ENCODE measurements at regions not wholly inside any gene's neighbourhood (a gene's known extent, or its start where the extent isn't known, plus 50 kb on each side); places are given as distances from the start of the nearest gene placed in this dataset.
"Not testable (repeated sequence)": the region's sequence is repeated elsewhere in the genome, so short reads cannot be mapped to it uniquely, and the experiment has no call there.

DNA sequence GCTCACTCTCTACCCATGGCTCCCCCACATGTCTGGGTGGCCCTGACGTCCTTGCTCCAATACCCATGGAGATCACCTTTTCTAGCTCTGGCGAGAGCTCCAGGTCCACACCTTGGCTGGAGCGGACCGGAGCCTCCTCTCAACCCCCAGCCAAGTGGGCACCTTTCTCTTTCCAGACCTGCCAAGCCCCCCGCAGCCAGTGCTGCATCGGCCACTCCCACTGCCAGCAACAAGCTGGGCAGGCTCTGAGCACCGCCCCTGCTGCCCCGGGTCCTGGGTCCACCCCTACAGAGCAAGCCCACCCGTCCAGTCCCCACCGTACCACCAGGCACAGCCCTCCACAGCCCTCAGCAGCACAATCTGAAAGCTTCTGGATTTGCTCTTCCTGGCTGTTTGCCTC, 98.2 kb upstream of the C14orf180 start:
- no peak for DNase-seq (ENCODE audit: low read depth)

- not testable (repeated sequence) for DNase-seq (ENCODE audit: low read depth)
Observed at GRCh38 chr14:104482017-104482416, 97.5 kb upstream of the C14orf180 start.

GRCh38 chr14:104486222-104486923, 93.2 kb upstream of the C14orf180 start:
- DNase-seq (ENCODE audit: low read depth): no peak

- DNase-seq (ENCODE audit: low read depth): no peak
Observed at GRCh38 chr14:104494483-104494882, 85.1 kb upstream of the C14orf180 start.

DNA sequence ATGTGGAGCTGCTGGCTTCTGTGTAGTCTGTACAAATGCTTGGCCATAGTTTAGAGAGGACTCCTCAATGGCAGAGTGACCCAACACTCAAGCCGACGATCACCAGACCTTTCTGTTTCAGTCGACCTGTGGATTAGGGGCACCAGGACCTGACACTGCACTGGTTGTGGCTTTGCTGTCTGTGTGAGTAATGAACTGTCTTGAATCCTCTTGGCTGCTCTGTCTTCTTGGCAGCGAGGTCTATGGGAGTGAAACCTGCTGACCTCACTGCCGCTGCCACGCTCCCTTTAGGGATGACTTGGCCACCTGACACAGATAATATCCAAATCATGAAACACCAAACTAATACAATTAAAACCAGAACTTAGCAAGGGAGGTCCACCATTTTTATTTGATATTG, 83.5 kb upstream of the C14orf180 start:
- no peak for DNase-seq (ENCODE audit: low read depth)

- no peak for DNase-seq (ENCODE audit: low read depth)
Observed at GRCh38 chr14:104499784-104500760, 79.5 kb upstream of the C14orf180 start.

DNA sequence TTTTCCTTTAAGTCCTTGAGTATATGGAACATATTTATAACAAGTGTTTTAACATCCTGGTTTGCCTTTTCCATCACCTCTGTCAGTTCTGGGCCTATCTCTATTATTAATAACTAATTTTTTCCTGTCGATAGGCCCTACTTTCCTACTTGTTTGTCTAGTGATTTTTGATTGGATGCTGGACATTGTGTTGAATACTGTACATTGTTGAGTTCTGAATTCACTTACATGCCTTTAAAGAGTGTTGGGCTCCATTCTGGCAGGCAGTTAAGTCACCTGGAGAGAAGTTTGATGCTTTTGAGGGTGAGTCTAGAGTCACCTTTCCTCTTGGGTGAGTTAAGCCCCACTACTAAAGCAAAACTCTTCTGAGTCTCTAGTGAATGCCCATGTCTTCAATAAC, 77.5 kb upstream of the C14orf180 start:
- no peak for DNase-seq (ENCODE audit: low read depth)

- no peak for DNase-seq (ENCODE audit: low read depth)
Observed at GRCh38 chr14:104503691-104504090, 75.9 kb upstream of the C14orf180 start.

- no peak for DNase-seq (ENCODE audit: low read depth)
Observed at GRCh38 chr14:104504172-104504735, 75.3 kb upstream of the C14orf180 start.

DNA sequence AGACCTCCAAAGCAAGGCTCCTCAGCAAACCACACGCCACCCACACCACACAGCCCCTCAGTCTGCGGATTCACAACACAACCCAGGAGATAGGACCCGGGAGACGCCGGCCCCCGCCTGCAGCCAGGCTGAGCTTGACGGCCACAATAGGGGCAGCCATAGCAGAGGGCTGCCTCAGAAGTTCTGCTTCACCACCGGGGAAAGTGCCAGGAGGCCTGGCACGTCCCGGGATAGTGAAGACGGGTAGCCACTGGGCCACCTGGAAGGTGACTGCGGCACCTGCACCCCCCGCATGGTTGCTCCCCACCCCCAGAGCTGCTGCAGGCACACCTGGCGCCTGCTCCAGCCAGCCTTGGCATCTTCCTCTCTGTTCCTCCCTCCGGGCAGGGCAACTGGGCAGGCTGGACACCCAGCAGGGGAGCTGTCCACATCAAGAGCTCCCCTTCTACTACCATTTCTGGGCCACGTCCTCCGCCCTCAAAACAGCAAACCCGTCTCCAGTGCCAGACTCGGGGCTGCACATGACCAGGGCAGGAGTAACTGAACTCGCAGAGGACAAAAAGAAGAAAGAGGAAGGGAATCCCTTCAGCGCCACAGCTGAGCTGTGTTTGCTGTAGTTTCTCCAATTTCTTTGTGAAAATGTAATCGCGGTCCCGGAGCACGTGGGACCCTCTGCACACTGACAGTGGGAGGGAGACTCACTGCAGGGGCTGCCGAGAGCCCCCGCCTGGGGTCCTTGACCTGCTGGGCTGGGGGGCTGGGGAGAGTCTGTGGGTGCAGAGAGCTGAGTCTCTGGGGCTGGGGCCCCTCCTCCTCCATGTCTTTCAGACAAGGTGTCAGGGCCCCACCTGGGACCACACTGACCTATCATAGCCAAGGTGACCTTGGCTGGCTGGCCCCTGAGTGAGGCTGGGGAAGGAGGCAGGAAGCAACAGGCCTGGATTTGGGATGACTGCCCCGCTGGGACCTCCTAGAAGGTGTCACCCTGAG, 74.2 kb upstream of the C14orf180 start:
- no peak for DNase-seq (ENCODE audit: low read depth)

- DNase-seq (ENCODE audit: low read depth): no peak
Observed at GRCh38 chr14:104506461-104507253, 72.9 kb upstream of the C14orf180 start.

GRCh38 chr14:104507443-104507842, 72.1 kb upstream of the C14orf180 start:
- no peak for DNase-seq (ENCODE audit: low read depth)

DNA sequence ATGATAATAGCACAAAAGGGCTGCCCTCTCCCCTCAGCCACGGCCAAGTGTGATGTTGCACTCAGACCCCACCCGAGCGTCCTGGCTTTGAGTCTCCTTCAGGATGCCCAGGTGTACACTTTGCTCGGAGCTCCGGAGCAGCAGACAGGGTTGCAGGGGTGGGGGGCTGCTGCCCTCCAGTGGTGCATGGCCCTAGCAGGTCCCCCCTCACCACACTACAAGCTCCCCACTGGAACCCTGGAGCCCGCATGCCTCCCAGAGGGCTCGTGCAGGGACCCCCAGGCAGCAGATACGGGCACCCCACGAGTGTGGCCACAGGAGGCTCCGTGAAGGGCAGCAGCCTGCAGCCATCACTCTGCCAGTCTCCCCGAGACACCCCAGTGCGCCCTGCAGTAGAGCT, 69.9 kb upstream of the C14orf180 start:
- DNase-seq (ENCODE audit: low read depth): no peak

DNA sequence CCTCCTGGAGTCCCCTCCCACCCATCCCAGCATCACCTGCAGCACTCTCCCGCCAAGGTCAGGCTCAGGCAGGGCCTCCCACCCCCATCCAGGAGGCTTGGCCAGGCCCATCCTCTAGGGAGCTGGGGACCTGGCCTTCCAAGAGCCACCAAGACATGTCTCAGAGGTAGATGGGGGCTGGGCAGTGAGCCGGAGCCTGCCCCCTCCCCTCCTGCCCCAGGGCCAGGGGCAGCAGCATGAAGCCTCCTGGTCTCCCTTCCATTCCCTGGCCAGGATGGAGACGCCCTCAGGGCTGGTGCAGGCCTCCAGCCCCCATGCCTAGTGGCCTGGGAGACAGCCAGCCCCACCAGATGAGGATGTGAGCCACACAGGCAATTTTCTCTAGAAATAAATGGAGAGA, 69.3 kb upstream of the C14orf180 start:
- no peak for DNase-seq (ENCODE audit: low read depth)

GRCh38 chr14:104510794-104511611, 68.6 kb upstream of the C14orf180 start:
- DNase-seq (ENCODE audit: low read depth): no peak

GRCh38 chr14:104512061-104512460, 67.5 kb upstream of the C14orf180 start:
- no peak for DNase-seq (ENCODE audit: low read depth)

DNA sequence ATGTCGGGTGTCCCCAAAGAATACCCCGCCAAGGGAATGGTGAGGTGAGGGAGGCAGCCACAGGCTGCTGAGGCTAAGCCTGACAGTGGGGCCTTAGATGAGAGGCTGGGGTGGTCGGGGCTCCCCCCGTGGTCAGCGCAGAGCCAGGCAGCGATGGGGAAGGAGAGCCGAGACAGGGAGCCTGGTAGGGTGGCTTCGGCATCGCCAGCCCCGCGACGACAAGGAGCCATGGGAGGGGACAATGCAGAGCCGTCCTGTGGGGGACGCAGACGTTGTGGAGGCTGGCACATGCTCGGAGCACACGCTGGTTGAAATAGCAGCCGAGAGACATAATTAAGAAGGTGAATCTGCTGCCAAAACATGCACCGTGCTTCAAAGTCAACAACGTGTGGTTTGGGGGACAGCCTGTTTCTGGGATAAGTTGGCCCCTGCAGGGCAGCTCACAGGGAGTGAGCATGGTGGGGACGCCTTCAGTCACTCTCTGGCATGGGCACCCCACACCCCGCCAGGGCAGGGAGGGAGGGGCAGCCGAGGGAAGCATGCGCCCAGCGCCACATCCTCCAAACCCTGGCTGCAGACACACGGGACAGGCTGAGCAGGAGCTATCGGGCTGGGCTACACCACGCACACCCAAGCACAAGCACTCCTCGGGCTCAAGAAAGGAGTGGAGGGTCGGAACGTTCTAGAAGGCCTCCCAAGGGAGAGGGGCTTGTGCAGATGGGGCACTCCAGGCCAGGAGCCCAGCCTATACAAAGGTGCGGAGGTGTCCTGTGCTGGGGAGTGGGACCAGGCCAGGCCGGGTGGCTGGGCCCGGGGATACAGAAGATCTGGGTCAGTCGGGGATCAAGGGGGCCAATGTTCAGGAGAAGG, 66.6 kb upstream of the C14orf180 start:
- DNase-seq (ENCODE audit: low read depth): no peak

GRCh38 chr14:104513641-104514046, 65.9 kb upstream of the C14orf180 start:
- DNase-seq (ENCODE audit: low read depth): no peak

Measured in Daoy (cell line).